HL-60 (cell line): ENCODE measurements at regions not wholly inside any gene's neighbourhood (a gene's known extent, or its start where the extent isn't known, plus 50 kb on each side); places are given as distances from the start of the nearest gene placed in this dataset.

Experiments
- DNase-seq, 2 experiments: peaks; one replicate each; pipeline ENCODE4 v3.0.0-alpha.2; 2010 to 2020; ENCODE audit warnings: low read depth in 1 of 2, low spot score in 1 of 2
- H3K27ac ChIP-seq: fragments of 250-450 bp; sonication (Bioruptor Pico); replicated peaks from 2 replicates; pipeline ENCODE4 v1.5.1; 2020; ENCODE audit warnings: mild to moderate bottlenecking, moderate library complexity
- H3K27me3 ChIP-seq: fragments of 250-450 bp; sonication (Bioruptor Pico); 2 replicates; pipeline ENCODE4 v1.5.1; 2021; ENCODE audit warnings: mild to moderate bottlenecking, moderate library complexity; ENCODE audit not compliant: insufficient read depth, poor library complexity, severe bottlenecking
- H3K4me3 ChIP-seq: replicated peaks from 2 replicates; pipeline ENCODE4 v1.5.1; 2011; ENCODE audit warnings: mild to moderate bottlenecking, control low read depth, low read length; ENCODE audit not compliant: insufficient read depth
- GABPA ChIP-seq: IDR thresholded peaks from 2 replicates; pipeline ENCODE4 v1.6.1; 2012; ENCODE audit warnings: low read depth
- POLR2AphosphoS5 ChIP-seq: IDR thresholded peaks from 2 replicates; pipeline ENCODE4 v1.6.1; 2012; ENCODE audit warnings: low read depth
- SPI1 ChIP-seq: IDR thresholded peaks from 2 replicates; pipeline ENCODE4 v1.6.1; 2012; ENCODE audit warnings: low read depth, mild to moderate bottlenecking, borderline replicate concordance
- TF ChIP-seq, protein P1 (sequence below): IDR thresholded peaks from one replicate; pipeline ENCODE4 v1.5.1; 2011; ENCODE audit warnings: low read length, control low read depth, inconsistent platforms; ENCODE audit not compliant: insufficient read depth
- TF ChIP-seq, protein P2 (sequence below): IDR thresholded peaks from 2 replicates; pipeline ENCODE4 v1.6.1; 2012; ENCODE audit warnings: low read depth; ENCODE audit not compliant: insufficient replicate concordance

GRCh38 chr13:30151388-30151787, 156.0 kb downstream of the KATNAL1 start:
- DNase-seq, result no peak
- Histone ChIP-seq H3K4me3 (no peak overlapping the region), H3K27ac (no peak overlapping the region), H3K27me3 (no peaks in the 10 kb centered on the region)
- TF ChIP-seq, protein P1, sequence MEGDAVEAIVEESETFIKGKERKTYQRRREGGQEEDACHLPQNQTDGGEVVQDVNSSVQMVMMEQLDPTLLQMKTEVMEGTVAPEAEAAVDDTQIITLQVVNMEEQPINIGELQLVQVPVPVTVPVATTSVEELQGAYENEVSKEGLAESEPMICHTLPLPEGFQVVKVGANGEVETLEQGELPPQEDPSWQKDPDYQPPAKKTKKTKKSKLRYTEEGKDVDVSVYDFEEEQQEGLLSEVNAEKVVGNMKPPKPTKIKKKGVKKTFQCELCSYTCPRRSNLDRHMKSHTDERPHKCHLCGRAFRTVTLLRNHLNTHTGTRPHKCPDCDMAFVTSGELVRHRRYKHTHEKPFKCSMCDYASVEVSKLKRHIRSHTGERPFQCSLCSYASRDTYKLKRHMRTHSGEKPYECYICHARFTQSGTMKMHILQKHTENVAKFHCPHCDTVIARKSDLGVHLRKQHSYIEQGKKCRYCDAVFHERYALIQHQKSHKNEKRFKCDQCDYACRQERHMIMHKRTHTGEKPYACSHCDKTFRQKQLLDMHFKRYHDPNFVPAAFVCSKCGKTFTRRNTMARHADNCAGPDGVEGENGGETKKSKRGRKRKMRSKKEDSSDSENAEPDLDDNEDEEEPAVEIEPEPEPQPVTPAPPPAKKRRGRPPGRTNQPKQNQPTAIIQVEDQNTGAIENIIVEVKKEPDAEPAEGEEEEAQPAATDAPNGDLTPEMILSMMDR, result no peak
- TF ChIP-seq, protein P2, sequence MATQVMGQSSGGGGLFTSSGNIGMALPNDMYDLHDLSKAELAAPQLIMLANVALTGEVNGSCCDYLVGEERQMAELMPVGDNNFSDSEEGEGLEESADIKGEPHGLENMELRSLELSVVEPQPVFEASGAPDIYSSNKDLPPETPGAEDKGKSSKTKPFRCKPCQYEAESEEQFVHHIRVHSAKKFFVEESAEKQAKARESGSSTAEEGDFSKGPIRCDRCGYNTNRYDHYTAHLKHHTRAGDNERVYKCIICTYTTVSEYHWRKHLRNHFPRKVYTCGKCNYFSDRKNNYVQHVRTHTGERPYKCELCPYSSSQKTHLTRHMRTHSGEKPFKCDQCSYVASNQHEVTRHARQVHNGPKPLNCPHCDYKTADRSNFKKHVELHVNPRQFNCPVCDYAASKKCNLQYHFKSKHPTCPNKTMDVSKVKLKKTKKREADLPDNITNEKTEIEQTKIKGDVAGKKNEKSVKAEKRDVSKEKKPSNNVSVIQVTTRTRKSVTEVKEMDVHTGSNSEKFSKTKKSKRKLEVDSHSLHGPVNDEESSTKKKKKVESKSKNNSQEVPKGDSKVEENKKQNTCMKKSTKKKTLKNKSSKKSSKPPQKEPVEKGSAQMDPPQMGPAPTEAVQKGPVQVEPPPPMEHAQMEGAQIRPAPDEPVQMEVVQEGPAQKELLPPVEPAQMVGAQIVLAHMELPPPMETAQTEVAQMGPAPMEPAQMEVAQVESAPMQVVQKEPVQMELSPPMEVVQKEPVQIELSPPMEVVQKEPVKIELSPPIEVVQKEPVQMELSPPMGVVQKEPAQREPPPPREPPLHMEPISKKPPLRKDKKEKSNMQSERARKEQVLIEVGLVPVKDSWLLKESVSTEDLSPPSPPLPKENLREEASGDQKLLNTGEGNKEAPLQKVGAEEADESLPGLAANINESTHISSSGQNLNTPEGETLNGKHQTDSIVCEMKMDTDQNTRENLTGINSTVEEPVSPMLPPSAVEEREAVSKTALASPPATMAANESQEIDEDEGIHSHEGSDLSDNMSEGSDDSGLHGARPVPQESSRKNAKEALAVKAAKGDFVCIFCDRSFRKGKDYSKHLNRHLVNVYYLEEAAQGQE, result no peak
- TF ChIP-seq GABPA, result no peak
- TF ChIP-seq POLR2AphosphoS5, result no peak
- TF ChIP-seq SPI1, result no peak

GRCh38 chr13:30149248-30149647, 158.1 kb downstream of the KATNAL1 start:
- TF ChIP-seq, protein P1, result no peak
- TF ChIP-seq SPI1 (no peak), POLR2AphosphoS5 (no peak), GABPA (no peak)
- TF ChIP-seq, protein P2, result no peak
- no peak for DNase-seq
- no peak overlapping the region for H3K4me3 ChIP-seq
- H3K27ac ChIP-seq, result no peak overlapping the region
- H3K27me3 ChIP-seq, result no peaks in the 10 kb centered on the region

- TF ChIP-seq SPI1 (no peak), GABPA (no peak), POLR2AphosphoS5 (no peak)
- TF ChIP-seq, protein P1, result no peak
- TF ChIP-seq, protein P2, result no peak
- no peak for DNase-seq
- Histone ChIP-seq H3K27me3 (no peaks in the 10 kb centered on the region), H3K4me3 (no peak overlapping the region), H3K27ac (no peak overlapping the region)
These were observed 158.6 kb downstream of the KATNAL1 start for GRCh38 chr13:30148786-30149185.
